ENCODE measurements at regions not wholly inside any gene's neighbourhood (a gene's known extent, or its start where the extent isn't known, plus 50 kb on each side); places are given as distances from the start of the nearest gene placed in this dataset.

GRCh38 chr9:96183751-96184150 is 118.2 kb downstream of the HSD17B3 start:
- Mint-ChIP-seq H3K9me3 (peaks cover 0 to 4% of the 10 kb centered on the region in 2 donors), H3K27me3 (peaks cover 45 to 80% of the 10 kb centered on the region in 2 donors), H3K4me1 (ENCODE audit: low read depth in 2 of 2) (no peaks in the 10 kb centered on the region), H3K36me3 (ENCODE audit: insufficient read depth) (no peaks in the 10 kb centered on the region), H3K4me3 (no peak overlapping the region), H3K27ac (no peak overlapping the region)
- ATAC-seq (replicated peaks): no peak
- no peak for DNase-seq

- ATAC-seq (replicated peaks): no peak
- Mint-ChIP-seq H3K9me3 (no peaks in the 10 kb centered on the region), H3K4me3 (no peak overlapping the region), H3K27ac (no peak overlapping the region), H3K36me3 (ENCODE audit: insufficient read depth) (no peaks in the 10 kb centered on the region), H3K27me3 (peaks cover 49 to 79% of the 10 kb centered on the region in 2 donors), H3K4me1 (ENCODE audit: low read depth in 2 of 2) (no peaks in the 10 kb centered on the region)
- DNase-seq: no peak
These were observed 123.8 kb downstream of the HSD17B3 start for GRCh38 chr9:96178153-96178552.

- no peaks in the 10 kb centered on the region for H3K9me3 Mint-ChIP-seq
- H3K36me3 Mint-ChIP-seq (ENCODE audit: insufficient read depth): no peaks in the 10 kb centered on the region
- DNase-seq (no peak), ATAC-seq (replicated peaks) (no peak)
- H3K4me1 Mint-ChIP-seq (ENCODE audit: low read depth in 2 of 2): no peaks in the 10 kb centered on the region
- H3K27me3 Mint-ChIP-seq: peaks cover 46 to 79% of the 10 kb centered on the region in 2 donors
- H3K27ac Mint-ChIP-seq: no peak overlapping the region
- H3K4me3 Mint-ChIP-seq: no peak overlapping the region
These were observed 124.3 kb downstream of the HSD17B3 start for GRCh38 chr9:96177719-96178028.

- ATAC-seq (replicated peaks) (no peak), DNase-seq (no peak)
- Mint-ChIP-seq H3K9me3 (no peaks in the 10 kb centered on the region), H3K27ac (no peak overlapping the region), H3K36me3 (ENCODE audit: insufficient read depth) (no peaks in the 10 kb centered on the region), H3K27me3 (peaks cover 48 to 79% of the 10 kb centered on the region in 2 donors), H3K4me3 (no peak overlapping the region), H3K4me1 (ENCODE audit: low read depth in 2 of 2) (no peaks in the 10 kb centered on the region)
These were observed 124.8 kb downstream of the HSD17B3 start for GRCh38 chr9:96177005-96177718.

- no peaks in the 10 kb centered on the region for H3K4me1 Mint-ChIP-seq (ENCODE audit: low read depth in 2 of 2)
- no peak overlapping the region for H3K27ac Mint-ChIP-seq
- H3K36me3 Mint-ChIP-seq (ENCODE audit: insufficient read depth): no peaks in the 10 kb centered on the region
- DNase-seq: no peak
- no peak for ATAC-seq (replicated peaks)
- H3K9me3 Mint-ChIP-seq: no peaks in the 10 kb centered on the region
- no peak overlapping the region for H3K4me3 Mint-ChIP-seq
- peaks cover 60 to 79% of the 10 kb centered on the region in 2 donors for H3K27me3 Mint-ChIP-seq
These were observed 126.2 kb downstream of the HSD17B3 start for GRCh38 chr9:96175796-96176195.

- no peaks in the 10 kb centered on the region for H3K4me1 Mint-ChIP-seq (ENCODE audit: low read depth in 2 of 2)
- no peak overlapping the region for H3K27ac Mint-ChIP-seq
- H3K36me3 Mint-ChIP-seq (ENCODE audit: insufficient read depth): no peaks in the 10 kb centered on the region
- H3K9me3 Mint-ChIP-seq: no peaks in the 10 kb centered on the region
- ATAC-seq (replicated peaks) (no peak), DNase-seq (no peak)
- H3K4me3 Mint-ChIP-seq: no peak overlapping the region
- peaks cover 61 to 78% of the 10 kb centered on the region in 2 donors for H3K27me3 Mint-ChIP-seq
These were observed 127.0 kb downstream of the HSD17B3 start for GRCh38 chr9:96175001-96175400.

GRCh38 chr9:96174371-96174770 is 127.6 kb downstream of the HSD17B3 start:
- ATAC-seq (replicated peaks) (no peak), DNase-seq (no peak)
- H3K9me3 Mint-ChIP-seq: no peaks in the 10 kb centered on the region
- no peak overlapping the region for H3K27ac Mint-ChIP-seq
- H3K4me3 Mint-ChIP-seq: no peak overlapping the region
- no peaks in the 10 kb centered on the region for H3K4me1 Mint-ChIP-seq (ENCODE audit: low read depth in 2 of 2)
- H3K36me3 Mint-ChIP-seq (ENCODE audit: insufficient read depth): no peaks in the 10 kb centered on the region
- peaks cover 59 to 73% of the 10 kb centered on the region in 2 donors for H3K27me3 Mint-ChIP-seq

- peaks cover 55 to 71% of the 10 kb centered on the region in 2 donors for H3K27me3 Mint-ChIP-seq
- no peak overlapping the region for H3K4me3 Mint-ChIP-seq
- no peak for ATAC-seq (replicated peaks)
These were observed 128.3 kb downstream of the HSD17B3 start for GRCh38 chr9:96173640-96174039.

GRCh38 chr9:96172797-96173196 is 129.2 kb downstream of the HSD17B3 start:
- no peak for ATAC-seq (replicated peaks)
- Mint-ChIP-seq H3K4me1 (ENCODE audit: low read depth in 2 of 2) (no peaks in the 10 kb centered on the region), H3K27ac (no peak overlapping the region), H3K4me3 (no peak overlapping the region), H3K9me3 (no peaks in the 10 kb centered on the region), H3K27me3 (peaks cover 47 to 67% of the 10 kb centered on the region in 2 donors), H3K36me3 (ENCODE audit: insufficient read depth) (no peaks in the 10 kb centered on the region)
- no peak for DNase-seq

More at GRCh38 chr9:96173640-96174039, 128.3 kb downstream of the HSD17B3 start:
- no peak for DNase-seq
- Mint-ChIP-seq H3K4me1 (ENCODE audit: low read depth in 2 of 2) (no peaks in the 10 kb centered on the region), H3K9me3 (no peaks in the 10 kb centered on the region), H3K27ac (no peak overlapping the region), H3K36me3 (ENCODE audit: insufficient read depth) (no peaks in the 10 kb centered on the region)

GRCh38 chr9:96171728-96172127 is 130.2 kb downstream of the HSD17B3 start:
- Mint-ChIP-seq H3K27me3 (peaks cover 39 to 67% of the 10 kb centered on the region in 2 donors), H3K27ac (no peak overlapping the region), H3K4me3 (no peak overlapping the region)

GRCh38 chr9:96169901-96170300 is 132.1 kb downstream of the HSD17B3 start:
- H3K36me3 Mint-ChIP-seq (ENCODE audit: insufficient read depth): no peaks in the 10 kb centered on the region
- DNase-seq (no peak), ATAC-seq (replicated peaks) (no peak)
- no peak overlapping the region for H3K27ac Mint-ChIP-seq
- H3K4me3 Mint-ChIP-seq: no peak overlapping the region
- H3K4me1 Mint-ChIP-seq (ENCODE audit: low read depth in 2 of 2): no peaks in the 10 kb centered on the region
- no peaks in the 10 kb centered on the region for H3K9me3 Mint-ChIP-seq
- peaks cover 36 to 64% of the 10 kb centered on the region in 2 donors for H3K27me3 Mint-ChIP-seq

More at GRCh38 chr9:96171728-96172127, 130.2 kb downstream of the HSD17B3 start:
- Mint-ChIP-seq H3K9me3 (no peaks in the 10 kb centered on the region), H3K4me1 (ENCODE audit: low read depth in 2 of 2) (no peaks in the 10 kb centered on the region), H3K36me3 (ENCODE audit: insufficient read depth) (no peaks in the 10 kb centered on the region)
- ATAC-seq (replicated peaks) (no peak), DNase-seq (no peak)

GRCh38 chr9:96169484-96169883 is 132.5 kb downstream of the HSD17B3 start:
- Mint-ChIP-seq H3K36me3 (ENCODE audit: insufficient read depth) (no peaks in the 10 kb centered on the region), H3K4me1 (ENCODE audit: low read depth in 2 of 2) (no peaks in the 10 kb centered on the region), H3K9me3 (no peaks in the 10 kb centered on the region), H3K4me3 (no peak overlapping the region), H3K27me3 (peaks cover 36 to 66% of the 10 kb centered on the region in 2 donors), H3K27ac (no peak overlapping the region)
- no peak for ATAC-seq (replicated peaks)
- no peak for DNase-seq

- ATAC-seq (replicated peaks) (no peak), DNase-seq (no peak)
- Mint-ChIP-seq H3K27ac (no peak overlapping the region), H3K36me3 (ENCODE audit: insufficient read depth) (no peaks in the 10 kb centered on the region), H3K4me3 (no peak overlapping the region), H3K4me1 (ENCODE audit: low read depth in 2 of 2) (no peaks in the 10 kb centered on the region), H3K27me3 (peaks cover 33 to 66% of the 10 kb centered on the region in 2 donors), H3K9me3 (no peaks in the 10 kb centered on the region)
These were observed 133.1 kb downstream of the HSD17B3 start for GRCh38 chr9:96168882-96169281.

GRCh38 chr9:96167011-96167410 is 135.0 kb downstream of the HSD17B3 start:
- H3K9me3 Mint-ChIP-seq: no peaks in the 10 kb centered on the region
- H3K4me3 Mint-ChIP-seq: no peak overlapping the region
- no peak overlapping the region for H3K27ac Mint-ChIP-seq
- no peaks in the 10 kb centered on the region for H3K4me1 Mint-ChIP-seq (ENCODE audit: low read depth in 2 of 2)
- peaks cover 18 to 55% of the 10 kb centered on the region in 2 donors for H3K27me3 Mint-ChIP-seq
- no peak for ATAC-seq (replicated peaks)
- DNase-seq: no peak
- H3K36me3 Mint-ChIP-seq (ENCODE audit: insufficient read depth): no peaks in the 10 kb centered on the region

All from effector memory CD8-positive, alpha-beta T cell (primary cell).